ENCODE measurements at regions not wholly inside any gene's neighbourhood (a gene's known extent, or its start where the extent isn't known, plus 50 kb on each side); places are given as distances from the start of the nearest gene placed in this dataset.

DNA sequence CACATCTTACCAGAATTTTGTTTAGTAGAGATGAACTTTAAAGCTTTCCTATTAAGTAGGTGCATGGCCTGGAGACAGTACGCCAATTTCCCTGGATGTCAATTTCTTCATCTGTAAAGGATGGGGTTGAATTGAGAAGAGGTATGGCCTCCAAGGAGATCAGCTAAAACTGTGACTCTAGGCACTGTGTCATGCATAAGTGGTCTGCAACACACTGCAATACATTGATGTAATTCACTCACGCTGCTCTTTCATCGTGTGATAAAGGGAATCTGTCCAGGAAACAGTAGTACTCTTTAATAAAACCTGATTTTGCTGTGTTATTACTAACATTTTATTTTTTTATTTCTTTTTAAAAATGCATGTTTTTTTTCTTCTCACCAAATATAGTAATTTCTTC is 795.8 kb downstream of the DIAPH3 start (continued):
- TF ChIP-seq, protein P1, sequence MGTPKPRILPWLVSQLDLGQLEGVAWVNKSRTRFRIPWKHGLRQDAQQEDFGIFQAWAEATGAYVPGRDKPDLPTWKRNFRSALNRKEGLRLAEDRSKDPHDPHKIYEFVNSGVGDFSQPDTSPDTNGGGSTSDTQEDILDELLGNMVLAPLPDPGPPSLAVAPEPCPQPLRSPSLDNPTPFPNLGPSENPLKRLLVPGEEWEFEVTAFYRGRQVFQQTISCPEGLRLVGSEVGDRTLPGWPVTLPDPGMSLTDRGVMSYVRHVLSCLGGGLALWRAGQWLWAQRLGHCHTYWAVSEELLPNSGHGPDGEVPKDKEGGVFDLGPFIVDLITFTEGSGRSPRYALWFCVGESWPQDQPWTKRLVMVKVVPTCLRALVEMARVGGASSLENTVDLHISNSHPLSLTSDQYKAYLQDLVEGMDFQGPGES (IDR thresholded peaks at IDR 0.05): no peak
- no peak for TF ChIP-seq BCL11A (IDR thresholded peaks at IDR 0.05; ENCODE audit: low read depth, low read length)
- TF ChIP-seq, protein P2, sequence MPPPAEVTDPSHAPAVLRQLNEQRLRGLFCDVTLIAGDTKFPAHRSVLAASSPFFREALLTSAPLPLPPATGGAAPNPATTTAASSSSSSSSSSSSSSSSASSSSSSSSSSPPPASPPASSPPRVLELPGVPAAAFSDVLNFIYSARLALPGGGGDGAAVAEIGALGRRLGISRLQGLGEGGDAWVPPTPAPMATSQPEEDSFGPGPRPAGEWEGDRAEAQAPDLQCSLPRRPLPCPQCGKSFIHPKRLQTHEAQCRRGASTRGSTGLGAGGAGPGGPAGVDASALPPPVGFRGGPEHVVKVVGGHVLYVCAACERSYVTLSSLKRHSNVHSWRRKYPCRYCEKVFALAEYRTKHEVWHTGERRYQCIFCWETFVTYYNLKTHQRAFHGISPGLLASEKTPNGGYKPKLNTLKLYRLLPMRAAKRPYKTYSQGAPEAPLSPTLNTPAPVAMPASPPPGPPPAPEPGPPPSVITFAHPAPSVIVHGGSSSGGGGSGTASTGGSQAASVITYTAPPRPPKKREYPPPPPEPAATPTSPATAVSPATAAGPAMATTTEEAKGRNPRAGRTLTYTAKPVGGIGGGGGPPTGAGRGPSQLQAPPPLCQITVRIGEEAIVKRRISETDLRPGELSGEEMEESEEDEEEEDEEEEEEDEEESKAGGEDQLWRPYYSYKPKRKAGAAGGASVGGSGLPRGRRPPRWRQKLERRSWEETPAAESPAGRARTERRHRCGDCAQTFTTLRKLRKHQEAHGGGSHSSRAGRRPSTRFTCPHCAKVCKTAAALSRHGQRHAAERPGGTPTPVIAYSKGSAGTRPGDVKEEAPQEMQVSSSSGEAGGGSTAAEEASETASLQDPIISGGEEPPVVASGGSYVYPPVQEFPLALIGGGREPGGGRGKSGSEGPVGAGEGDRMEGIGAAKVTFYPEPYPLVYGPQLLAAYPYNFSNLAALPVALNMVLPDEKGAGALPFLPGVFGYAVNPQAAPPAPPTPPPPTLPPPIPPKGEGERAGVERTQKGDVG (CRISPR knock-in tag; IDR thresholded peaks at IDR 0.05): no peak
- no peak for TF ChIP-seq RELA (IDR thresholded peaks at IDR 0.05; ENCODE audit: borderline replicate concordance, partially characterized antibody)
- TF ChIP-seq BACH1 (IDR thresholded peaks at IDR 0.05; ENCODE audit: borderline replicate concordance): no peak
- TF ChIP-seq SP1 (IDR thresholded peaks at IDR 0.05; ENCODE audit: low read depth, low read length): no peak
- TF ChIP-seq RAD21 (IDR thresholded peaks at IDR 0.05; ENCODE audit: insufficient read depth, low read depth, low read length): no peak
- TF ChIP-seq MXI1 (IDR thresholded peaks at IDR 0.05; ENCODE audit: low read depth, low read length): no peak
- TF ChIP-seq, protein P3, sequence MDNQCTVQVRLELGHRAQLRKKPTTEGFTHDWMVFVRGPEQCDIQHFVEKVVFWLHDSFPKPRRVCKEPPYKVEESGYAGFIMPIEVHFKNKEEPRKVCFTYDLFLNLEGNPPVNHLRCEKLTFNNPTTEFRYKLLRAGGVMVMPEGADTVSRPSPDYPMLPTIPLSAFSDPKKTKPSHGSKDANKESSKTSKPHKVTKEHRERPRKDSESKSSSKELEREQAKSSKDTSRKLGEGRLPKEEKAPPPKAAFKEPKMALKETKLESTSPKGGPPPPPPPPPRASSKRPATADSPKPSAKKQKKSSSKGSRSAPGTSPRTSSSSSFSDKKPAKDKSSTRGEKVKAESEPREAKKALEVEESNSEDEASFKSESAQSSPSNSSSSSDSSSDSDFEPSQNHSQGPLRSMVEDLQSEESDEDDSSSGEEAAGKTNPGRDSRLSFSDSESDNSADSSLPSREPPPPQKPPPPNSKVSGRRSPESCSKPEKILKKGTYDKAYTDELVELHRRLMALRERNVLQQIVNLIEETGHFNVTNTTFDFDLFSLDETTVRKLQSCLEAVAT (IDR thresholded peaks at IDR 0.05): no peak
